OCI-LY3 (cell line): ENCODE measurements at regions not wholly inside any gene's neighbourhood (a gene's known extent, or its start where the extent isn't known, plus 50 kb on each side); places are given as distances from the start of the nearest gene placed in this dataset.

Experiments used
- H2AFZ ChIP-seq: fragments of 200-600, 300-600 bp; shearing (Covaris generic); 2 replicates; pipeline ENCODE4 v1.6.0; 2014; ENCODE audit warnings: antibody characterized with exemption, low read depth, low read length
- H3K27ac ChIP-seq: fragments of 200-600, 300-600 bp; sonication (generic); 2 replicates; pipeline ENCODE4 v1.5.1; 2014; ENCODE audit warnings: mild to moderate bottlenecking, low read length, moderate library complexity, mixed read lengths
- H3K27me3 ChIP-seq: fragments of 200-600, 300-600 bp; sonication (generic); 2 replicates; pipeline ENCODE4 v1.6.1; 2014; ENCODE audit warnings: low read depth, low read length, mixed read lengths
- H3K36me3 ChIP-seq: fragments of 200-600, 300-600 bp; sonication (generic); replicated peaks from 2 replicates; pipeline ENCODE3; 2014; ENCODE audit warnings: low read depth, low read length, mixed read lengths
- H3K4me1 ChIP-seq: fragments of 300-600, 200-600 bp; sonication (generic); 2 replicates; pipeline ENCODE4 v1.6.1; 2014; ENCODE audit warnings: low read length, mixed read lengths
- H3K4me2 ChIP-seq: fragments of 200-600, 300-600 bp; sonication (generic); 2 replicates; pipeline ENCODE4 v1.6.1; 2014; ENCODE audit warnings: low read length, mixed read lengths
- H3K4me3 ChIP-seq: fragments of 300-600, 200-600 bp; sonication (generic); 2 replicates; pipeline ENCODE4 v1.5.1; 2014; ENCODE audit warnings: antibody characterized with exemption, mild to moderate bottlenecking, low read length, moderate library complexity
- H3K79me2 ChIP-seq: fragments of 300-600, 200-600 bp; shearing (Covaris generic); 2 replicates; pipeline ENCODE4 v1.6.1; 2014; ENCODE audit warnings: mild to moderate bottlenecking, low read length, mixed read lengths
- H3K9ac ChIP-seq: fragments of 300-600, 200-600 bp; shearing (Covaris generic); 2 replicates; pipeline ENCODE4 v1.6.0; 2014; ENCODE audit warnings: mild to moderate bottlenecking, low read length, moderate library complexity
- H3K9me3 ChIP-seq: fragments of 200-600, 300-600 bp; shearing (Covaris generic); 2 replicates; pipeline ENCODE4 v1.6.1; 2014; ENCODE audit warnings: low read length, mixed read lengths; ENCODE audit not compliant: insufficient read depth
- H4K20me1 ChIP-seq: fragments of 200-600, 300-600 bp; sonication (generic); 2 replicates; pipeline ENCODE4 v1.6.1; 2016; ENCODE audit warnings: low read length, mixed read lengths; ENCODE audit not compliant: insufficient read depth
- EZH2phosphoT487 ChIP-seq: fragments of 200-600 bp; shearing (Covaris generic); IDR thresholded peaks from 2 replicates; pipeline ENCODE4 v1.6.1; 2018; ENCODE audit warnings: antibody characterized with exemption, mixed run types, low read depth
- TF ChIP-seq, protein P1 (sequence below): fragments of 200-600, 300-600 bp; sonication (generic); IDR thresholded peaks from 2 replicates; pipeline ENCODE4 v1.5.1; 2014; ENCODE audit warnings: antibody characterized with exemption, low read length, low read depth

DNA sequence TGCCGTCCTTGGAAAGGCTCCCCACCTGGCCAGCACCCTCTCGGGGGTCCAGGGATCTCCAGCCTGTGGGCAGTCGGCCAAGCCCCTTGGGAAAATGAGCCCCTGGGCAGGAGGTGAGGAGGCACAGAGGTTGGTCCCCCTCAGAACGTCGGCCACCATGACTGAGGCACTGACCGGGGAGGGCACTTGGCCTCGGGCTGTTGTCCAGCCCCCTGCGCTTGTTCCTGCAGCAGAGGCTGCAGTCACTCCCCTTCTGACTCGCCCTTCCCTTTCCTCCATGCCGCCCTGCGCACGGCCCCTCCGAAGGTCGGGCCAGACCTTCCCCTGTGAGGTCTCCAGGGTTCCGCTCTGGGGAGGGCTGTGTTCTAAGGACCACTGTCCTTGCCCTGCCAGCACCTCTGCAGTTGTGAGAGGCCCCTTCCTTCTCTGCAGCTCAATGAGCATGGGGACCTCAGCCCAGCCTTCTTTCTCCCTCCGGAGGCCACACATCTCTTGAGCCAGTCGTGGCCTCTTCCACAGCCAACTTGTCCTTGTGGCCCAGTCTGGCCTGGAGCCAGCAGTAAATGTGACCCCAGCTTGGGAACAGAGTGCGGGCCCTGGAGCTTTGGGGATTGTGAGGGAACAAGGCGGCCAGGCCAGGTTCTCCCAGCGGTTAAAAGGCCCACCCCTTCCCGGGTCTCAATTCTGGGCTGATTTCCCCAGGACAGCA lies 195.5 kb downstream of the DLL1 start:
- H4K20me1 ChIP-seq: no peaks in the 10 kb centered on the region

DNA sequence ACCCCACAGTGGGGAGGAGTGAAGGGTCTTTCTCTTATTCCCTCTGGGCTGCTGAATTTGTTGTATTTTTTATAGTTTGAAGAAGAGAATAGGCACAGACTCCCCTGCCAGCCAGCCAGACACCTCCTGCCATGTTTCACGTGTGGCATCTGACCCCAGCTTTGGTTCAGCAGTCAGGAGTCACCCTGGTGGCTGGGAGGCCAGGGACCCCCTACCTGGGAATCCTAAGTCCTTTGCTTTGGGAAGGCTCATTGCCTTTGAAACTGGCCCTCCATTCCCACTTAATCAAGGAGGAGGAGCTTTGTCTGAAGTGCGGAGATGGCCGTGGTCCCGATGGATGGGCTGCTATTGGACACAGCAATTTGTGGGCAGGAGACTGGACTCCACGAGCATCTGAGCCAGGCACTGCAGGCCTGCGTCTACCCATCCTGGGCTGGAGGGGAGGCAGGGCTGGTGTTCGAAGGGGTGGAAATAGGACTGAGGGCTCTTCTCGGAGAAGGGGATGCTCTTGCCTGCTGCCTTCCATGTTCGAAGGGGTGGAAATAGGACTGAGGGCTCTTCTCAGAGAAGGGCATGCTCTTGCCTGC lies 196.1 kb downstream of the DLL1 start:
- no peaks in the 10 kb centered on the region for H4K20me1 ChIP-seq
- H3K4me1 ChIP-seq: no peaks in the 10 kb centered on the region
- no peak overlapping the region for H3K4me2 ChIP-seq
- TF ChIP-seq, protein P1, sequence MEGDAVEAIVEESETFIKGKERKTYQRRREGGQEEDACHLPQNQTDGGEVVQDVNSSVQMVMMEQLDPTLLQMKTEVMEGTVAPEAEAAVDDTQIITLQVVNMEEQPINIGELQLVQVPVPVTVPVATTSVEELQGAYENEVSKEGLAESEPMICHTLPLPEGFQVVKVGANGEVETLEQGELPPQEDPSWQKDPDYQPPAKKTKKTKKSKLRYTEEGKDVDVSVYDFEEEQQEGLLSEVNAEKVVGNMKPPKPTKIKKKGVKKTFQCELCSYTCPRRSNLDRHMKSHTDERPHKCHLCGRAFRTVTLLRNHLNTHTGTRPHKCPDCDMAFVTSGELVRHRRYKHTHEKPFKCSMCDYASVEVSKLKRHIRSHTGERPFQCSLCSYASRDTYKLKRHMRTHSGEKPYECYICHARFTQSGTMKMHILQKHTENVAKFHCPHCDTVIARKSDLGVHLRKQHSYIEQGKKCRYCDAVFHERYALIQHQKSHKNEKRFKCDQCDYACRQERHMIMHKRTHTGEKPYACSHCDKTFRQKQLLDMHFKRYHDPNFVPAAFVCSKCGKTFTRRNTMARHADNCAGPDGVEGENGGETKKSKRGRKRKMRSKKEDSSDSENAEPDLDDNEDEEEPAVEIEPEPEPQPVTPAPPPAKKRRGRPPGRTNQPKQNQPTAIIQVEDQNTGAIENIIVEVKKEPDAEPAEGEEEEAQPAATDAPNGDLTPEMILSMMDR: no peak
- no peak for TF ChIP-seq EZH2phosphoT487
- H3K27me3 ChIP-seq: no peaks in the 10 kb centered on the region
- H3K79me2 ChIP-seq: no peaks in the 10 kb centered on the region
- no peak overlapping the region for H3K9ac ChIP-seq
- no peak overlapping the region for H3K27ac ChIP-seq
- no peak overlapping the region for H3K4me3 ChIP-seq
- H3K9me3 ChIP-seq: no peaks in the 10 kb centered on the region
- no peak overlapping the region for H2AFZ ChIP-seq
- H3K36me3 ChIP-seq: no peaks in the 10 kb centered on the region

More for the DNA sequence above, 195.5 kb downstream of the DLL1 start:
- H3K36me3 ChIP-seq: no peaks in the 10 kb centered on the region
- no peak overlapping the region for H3K27ac ChIP-seq
- H3K4me1 ChIP-seq: no peaks in the 10 kb centered on the region
- H2AFZ ChIP-seq: no peak overlapping the region
- H3K27me3 ChIP-seq: no peaks in the 10 kb centered on the region
- H3K9ac ChIP-seq: no peak overlapping the region
- no peaks in the 10 kb centered on the region for H3K79me2 ChIP-seq
- TF ChIP-seq, protein P1: no peak
- no peak for TF ChIP-seq EZH2phosphoT487
- H3K4me2 ChIP-seq: no peak overlapping the region
- no peak overlapping the region for H3K4me3 ChIP-seq
- no peaks in the 10 kb centered on the region for H3K9me3 ChIP-seq

DNA sequence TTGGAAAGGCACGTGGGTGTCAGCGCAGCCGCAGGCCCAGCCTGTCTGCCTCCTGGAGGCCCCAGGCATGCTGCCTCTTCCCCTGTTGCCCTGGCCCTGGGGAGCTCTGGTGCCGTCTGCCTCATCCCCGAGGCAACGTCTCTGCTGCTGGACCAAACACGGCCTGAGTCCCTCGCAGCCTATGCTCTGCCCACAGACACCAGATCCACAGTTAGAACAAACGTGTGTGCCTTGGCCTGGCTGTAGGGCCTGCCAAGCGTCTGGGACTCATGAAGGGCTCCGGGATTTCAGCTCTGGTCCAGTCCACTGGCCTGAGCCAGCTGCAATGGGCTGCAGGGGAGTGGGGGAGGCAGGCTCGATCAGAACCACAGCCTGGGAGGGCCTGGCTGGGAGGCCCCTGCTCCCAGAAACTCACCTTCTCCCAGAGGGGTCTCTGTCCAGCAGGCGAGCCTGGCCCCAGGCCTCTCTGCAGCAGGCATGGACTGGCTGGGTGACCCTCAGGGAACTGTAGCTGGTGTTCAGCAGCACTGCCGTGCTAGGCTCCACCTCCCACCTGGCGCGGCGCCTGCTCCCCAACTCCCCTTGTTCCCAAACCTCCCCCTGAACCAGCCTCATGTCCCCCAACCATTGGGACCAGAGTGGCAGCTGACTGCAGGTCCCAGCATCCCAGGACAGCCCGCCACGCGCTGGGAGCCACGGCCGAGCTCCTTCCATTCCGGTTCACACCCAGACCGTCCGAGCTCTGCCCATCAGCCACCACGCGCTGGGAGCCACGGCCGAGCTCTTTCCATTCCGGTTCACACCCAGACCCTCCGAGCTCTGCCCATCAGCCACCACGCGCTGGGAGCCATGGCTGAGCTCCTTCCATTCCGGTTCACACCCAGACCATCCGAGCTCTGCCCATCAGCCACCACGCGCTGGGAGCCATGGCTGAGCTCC lies 197.0 kb downstream of the DLL1 start:
- Histone ChIP-seq H2AFZ (no peak overlapping the region), H3K79me2 (no peaks in the 10 kb centered on the region), H3K27me3 (no peaks in the 10 kb centered on the region), H3K4me1 (no peaks in the 10 kb centered on the region), H3K9ac (no peak overlapping the region), H3K27ac (no peak overlapping the region), H3K36me3 (no peaks in the 10 kb centered on the region), H4K20me1 (no peaks in the 10 kb centered on the region), H3K4me3 (no peak overlapping the region), H3K9me3 (no peaks in the 10 kb centered on the region), H3K4me2 (no peak overlapping the region)
- TF ChIP-seq, protein P1: no peak
- no peak for TF ChIP-seq EZH2phosphoT487

DNA sequence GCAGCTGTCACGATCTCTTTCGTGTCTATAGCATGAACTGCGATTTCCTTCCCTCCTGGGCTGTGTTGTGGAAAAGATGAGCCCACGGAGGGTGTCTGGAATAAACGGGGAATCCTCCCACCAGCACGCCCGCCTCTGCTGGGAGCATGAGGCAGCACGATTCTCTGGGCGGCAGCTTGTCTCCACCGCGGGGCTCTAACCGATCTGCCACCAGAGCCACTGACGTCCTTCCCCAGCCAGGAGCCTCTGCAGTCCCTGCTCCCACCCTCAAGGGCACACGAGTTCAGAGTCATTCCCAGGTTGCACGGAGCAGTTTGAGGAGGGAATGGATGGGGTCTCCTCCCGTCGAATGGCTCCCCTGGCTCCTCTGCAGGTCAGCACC lies 197.6 kb downstream of the DLL1 start:
- Histone ChIP-seq H3K4me1 (no peaks in the 10 kb centered on the region), H4K20me1 (no peaks in the 10 kb centered on the region), H3K27me3 (no peaks in the 10 kb centered on the region), H3K36me3 (no peaks in the 10 kb centered on the region), H3K4me3 (no peak overlapping the region), H3K9me3 (no peaks in the 10 kb centered on the region), H3K9ac (no peak overlapping the region), H3K27ac (no peak overlapping the region), H3K4me2 (no peak overlapping the region), H3K79me2 (no peaks in the 10 kb centered on the region), H2AFZ (no peak overlapping the region)
- TF ChIP-seq EZH2phosphoT487: no peak
- TF ChIP-seq, protein P1: no peak
